B cell (primary cell): ENCODE measurements at regions not wholly inside any gene's neighbourhood (a gene's known extent, or its start where the extent isn't known, plus 50 kb on each side); places are given as distances from the start of the nearest gene placed in this dataset.

Experiments used
- ATAC-seq: fragments of 200-7000 bp; cut with Tn5 transposase; one replicate; pipeline ENCODE4 v1.10.0; 2021; ENCODE audit warnings: low read depth, mild to moderate bottlenecking, moderate number of reproducible peaks, moderate library complexity
- CTCF ChIA-PET: fragments of 350-600 bp; sonication (Branson Sonifier 250); formaldehyde crosslinking; loops from one replicate; lab custom pipeline; 2021; ENCODE audit warnings: antibody characterized with exemption, inconsistent platforms; lab: Charles Lee
- POLR2A ChIA-PET: fragments of 350-600 bp; sonication (Branson Sonifier 250); formaldehyde crosslinking; loops from one replicate; lab custom pipeline; 2021; ENCODE audit warnings: antibody characterized with exemption; lab: Charles Lee
- DNase-seq: peaks from one replicate; pipeline ENCODE4 v3.0.0; 2013
- H2AFZ ChIP-seq: 2 replicates; pipeline ENCODE4 v1.6.1; 2012; ENCODE audit warnings: mild to moderate bottlenecking, low read depth, low read length; ENCODE audit not compliant: insufficient read depth, poor library complexity, severe bottlenecking
- H3K27ac ChIP-seq, 2 donors: 1 replicate in 1 of 2; 2 replicates in 1 of 2; pipeline ENCODE4 v1.5.1; 2012 to 2013; ENCODE audit warnings: low read length in 2 of 2, mild to moderate bottlenecking in 2 of 2, moderate library complexity in 1 of 2
- H3K27me3 ChIP-seq, 4 experiments: fragments of 200-600 bp in 1 of 4; sonication (generic) in 1 of 4; replicated peaks in 1 of 4; 1 replicate in 2 of 4; 2 replicates in 2 of 4; pipeline versions ENCODE4 v1.6.1 to v1.7.0; 2013 to 2016; ENCODE audit warnings: low read length in 3 of 4, mild to moderate bottlenecking in 2 of 4, mixed read lengths in 1 of 4, moderate library complexity in 1 of 4; ENCODE audit not compliant: insufficient read depth in 4 of 4, control insufficient read depth in 3 of 4; ENCODE audit errors: control extremely low read depth in 1 of 4
- H3K36me3 ChIP-seq, 2 experiments: replicated peaks in 1 of 2; 1 replicate in 1 of 2; 2 replicates in 1 of 2; pipeline versions ENCODE4 v1.6.1 to v1.7.1; 2013; ENCODE audit warnings: low read length in 1 of 2; ENCODE audit not compliant: insufficient read depth in 2 of 2, control insufficient read depth in 1 of 2; ENCODE audit errors: control extremely low read depth in 1 of 2, extremely low read depth in 1 of 2
- H3K4me1 ChIP-seq, 2 donors: fragments of 200-600 bp in 1 of 2; sonication (generic) in 1 of 2; 1 replicate in 1 of 2; 2 replicates in 1 of 2; pipeline versions ENCODE4 v1.5.1 to v1.6.1; 2013 to 2017; ENCODE audit warnings: low read length in 2 of 2; ENCODE audit not compliant: control insufficient read depth in 2 of 2, insufficient read depth in 2 of 2
- H3K4me2 ChIP-seq: replicated peaks from 2 replicates; pipeline ENCODE3; 2012; ENCODE audit warnings: mild to moderate bottlenecking, low read depth, low read length; ENCODE audit not compliant: poor library complexity, severe bottlenecking
- H3K4me3 ChIP-seq, 5 experiments: fragments of 200-600 bp in 1 of 5; sonication (generic) in 1 of 5; 1 replicate in 3 of 5; 2 replicates in 2 of 5; pipeline versions ENCODE4 v1.5.1 to v1.7.0; 2011 to 2016; ENCODE audit warnings: low read length in 4 of 5, mild to moderate bottlenecking in 4 of 5, low read depth in 2 of 5, control low read depth in 1 of 5, moderate library complexity in 1 of 5; ENCODE audit not compliant: insufficient read depth in 1 of 5; ENCODE audit errors: control extremely low read depth in 1 of 5, extremely low read depth in 1 of 5
- H3K79me2 ChIP-seq: fragments of 200-600 bp; sonication (generic); one replicate; pipeline ENCODE4 v1.6.0; 2016; ENCODE audit warnings: low read length; ENCODE audit not compliant: control insufficient read depth, insufficient read depth
- H3K9ac ChIP-seq: fragments of 200-600 bp; sonication (generic); 2 replicates; pipeline ENCODE4 v1.6.1; 2017; ENCODE audit warnings: mild to moderate bottlenecking, low read length, moderate library complexity
- H3K9me3 ChIP-seq, 3 donors: one replicate each; pipeline versions ENCODE4 v1.6.1 to v1.7.1; 2013; ENCODE audit warnings: low read length in 2 of 3; ENCODE audit not compliant: control insufficient read depth in 2 of 3, insufficient read depth in 1 of 3; ENCODE audit errors: control extremely low read depth in 1 of 3
- H4K20me1 ChIP-seq: 2 replicates; pipeline ENCODE4 v1.6.0; 2012; ENCODE audit warnings: mild to moderate bottlenecking, low read length; ENCODE audit not compliant: insufficient read depth, control insufficient read depth, poor library complexity, severe bottlenecking
- H3K27ac Mint-ChIP-seq: one replicate; pipeline ENCODE4 v1.8.0; 2021; ENCODE audit warnings: mixed read lengths
- H3K27me3 Mint-ChIP-seq: one replicate; pipeline ENCODE4 v1.8.0; 2021; ENCODE audit warnings: mixed read lengths
- H3K4me1 Mint-ChIP-seq: one replicate; pipeline ENCODE4 v1.8.0; 2021; ENCODE audit warnings: mixed read lengths
- H3K4me3 Mint-ChIP-seq: one replicate; pipeline ENCODE4 v1.8.0; 2021; ENCODE audit warnings: mixed read lengths
- H3K9me3 Mint-ChIP-seq: one replicate; pipeline ENCODE4 v1.8.0; 2022; ENCODE audit warnings: mixed read lengths; ENCODE audit not compliant: insufficient read depth
- EZH2 ChIP-seq: IDR thresholded peaks from 2 replicates; pipeline ENCODE4 v1.6.1; 2012; ENCODE audit warnings: borderline replicate concordance, low read depth, mild to moderate bottlenecking, moderate library complexity, low read length; ENCODE audit not compliant: insufficient read depth, poor library complexity, severe bottlenecking
- WGBS: methylation state at CpG from one replicate; pipeline ENCODE4 v1.1.5; 2013; ENCODE audit warnings: missing lambda C conversion rate; ENCODE audit not compliant: insufficient coverage; 5-methylcytosine and 5-hydroxymethylcytosine counted together
- intact Hi-C: fragments of 100-400 bp; cut with micrococcal nuclease; formaldehyde crosslinking; loops from one replicate; pipeline ENCODE4 v1.10.0; 2022
- TF ChIP-seq, protein P1 (sequence below): fragments of 200-600 bp; IDR thresholded peaks from one replicate; pipeline ENCODE4 v1.8.0; 2022; ENCODE audit warnings: antibody characterized with exemption, mild to moderate bottlenecking

DNA sequence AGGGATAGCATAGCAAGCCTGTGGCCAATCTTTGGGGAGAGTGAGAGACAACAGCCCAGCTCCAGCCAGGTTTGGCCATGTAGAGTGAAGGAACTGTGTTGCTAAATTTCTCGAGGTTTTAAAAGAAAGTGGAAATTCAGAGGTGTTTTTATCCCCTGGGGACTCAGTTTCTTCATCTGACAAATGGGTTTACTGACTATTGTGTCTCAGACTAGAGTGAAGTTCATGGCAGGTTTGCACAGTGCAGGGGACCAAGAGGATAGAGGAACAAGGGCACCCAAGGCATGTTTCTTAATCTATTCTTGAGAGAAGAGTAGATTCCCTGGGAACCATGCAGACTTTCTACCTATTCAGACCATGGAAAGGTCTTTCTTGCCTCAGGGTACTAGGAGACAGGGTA, 555.8 kb upstream of the C16orf82 start:
- no peak overlapping the region for H3K4me3 Mint-ChIP-seq
- ATAC-seq, result no peak
- H4K20me1 ChIP-seq, result no peaks in the 10 kb centered on the region
- no peak for DNase-seq
- H3K9me3 ChIP-seq, result no peaks in the 10 kb centered on the region
- TF ChIP-seq EZH2, result no peak
- TF ChIP-seq, protein P1, sequence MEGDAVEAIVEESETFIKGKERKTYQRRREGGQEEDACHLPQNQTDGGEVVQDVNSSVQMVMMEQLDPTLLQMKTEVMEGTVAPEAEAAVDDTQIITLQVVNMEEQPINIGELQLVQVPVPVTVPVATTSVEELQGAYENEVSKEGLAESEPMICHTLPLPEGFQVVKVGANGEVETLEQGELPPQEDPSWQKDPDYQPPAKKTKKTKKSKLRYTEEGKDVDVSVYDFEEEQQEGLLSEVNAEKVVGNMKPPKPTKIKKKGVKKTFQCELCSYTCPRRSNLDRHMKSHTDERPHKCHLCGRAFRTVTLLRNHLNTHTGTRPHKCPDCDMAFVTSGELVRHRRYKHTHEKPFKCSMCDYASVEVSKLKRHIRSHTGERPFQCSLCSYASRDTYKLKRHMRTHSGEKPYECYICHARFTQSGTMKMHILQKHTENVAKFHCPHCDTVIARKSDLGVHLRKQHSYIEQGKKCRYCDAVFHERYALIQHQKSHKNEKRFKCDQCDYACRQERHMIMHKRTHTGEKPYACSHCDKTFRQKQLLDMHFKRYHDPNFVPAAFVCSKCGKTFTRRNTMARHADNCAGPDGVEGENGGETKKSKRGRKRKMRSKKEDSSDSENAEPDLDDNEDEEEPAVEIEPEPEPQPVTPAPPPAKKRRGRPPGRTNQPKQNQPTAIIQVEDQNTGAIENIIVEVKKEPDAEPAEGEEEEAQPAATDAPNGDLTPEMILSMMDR, result no peak
- no peak overlapping the region for H3K27ac ChIP-seq
- POLR2A ChIA-PET, result no interaction called here
- no peaks in the 10 kb centered on the region for H3K79me2 ChIP-seq
- H3K9me3 Mint-ChIP-seq, result no peaks in the 10 kb centered on the region
- no peaks in the 10 kb centered on the region for H3K4me1 ChIP-seq
- no peak overlapping the region for H3K4me2 ChIP-seq
- H3K9ac ChIP-seq, result no peak overlapping the region
- CTCF ChIA-PET, result no interaction called here
- WGBS, result 71% methylated on average over 1 of the region's 1 CpG
- H3K4me3 ChIP-seq, result no peak overlapping the region
- intact Hi-C loops, result no loop called here
- H3K27me3 Mint-ChIP-seq, result peaks cover 7% of the 10 kb centered on the region
- H2AFZ ChIP-seq, result no peak overlapping the region
- no peak overlapping the region for H3K27ac Mint-ChIP-seq
- H3K36me3 ChIP-seq, result no peaks in the 10 kb centered on the region
- no peaks in the 10 kb centered on the region for H3K4me1 Mint-ChIP-seq
- H3K27me3 ChIP-seq, result no peaks in the 10 kb centered on the region

DNA sequence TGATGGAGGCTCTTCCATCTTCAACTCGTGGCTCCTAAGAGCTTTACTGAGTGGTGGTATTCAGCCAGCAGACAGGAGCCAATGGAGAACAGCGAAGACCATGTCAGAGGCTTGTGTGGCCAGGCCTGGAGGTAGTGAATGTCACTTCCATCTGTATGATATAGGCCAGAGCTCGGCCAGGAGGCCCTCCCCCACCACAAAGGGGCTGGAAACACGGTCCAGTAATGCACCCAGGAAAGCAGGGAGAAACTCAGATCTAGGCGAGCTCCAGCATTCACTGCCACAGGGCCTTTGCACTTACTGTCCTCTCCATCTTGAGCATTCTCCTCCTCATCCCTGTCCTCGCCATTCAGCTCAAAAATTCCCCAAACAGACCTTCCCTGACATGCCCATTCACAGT, 555.3 kb upstream of the C16orf82 start:
- Histone ChIP-seq H3K36me3 (no peaks in the 10 kb centered on the region), H3K27ac (no peak overlapping the region), H3K79me2 (no peaks in the 10 kb centered on the region), H3K4me2 (no peak overlapping the region), H3K9me3 (no peaks in the 10 kb centered on the region), H4K20me1 (no peaks in the 10 kb centered on the region), H2AFZ (no peak overlapping the region), H3K9ac (no peak overlapping the region), H3K4me1 (no peaks in the 10 kb centered on the region), H3K4me3 (no peak overlapping the region), H3K27me3 (no peaks in the 10 kb centered on the region)
- ATAC-seq, result no peak
- DNase-seq, result no peak
- ChIA-PET CTCF (no interaction called here), POLR2A (no interaction called here)
- H3K27me3 Mint-ChIP-seq, result peaks cover 7% of the 10 kb centered on the region
- no peaks in the 10 kb centered on the region for H3K4me1 Mint-ChIP-seq
- 44% methylated on average over 6 of the region's 6 CpGs for WGBS
- no peaks in the 10 kb centered on the region for H3K9me3 Mint-ChIP-seq
- TF ChIP-seq, protein P1, result no peak
- TF ChIP-seq EZH2, result no peak
- no peak overlapping the region for H3K27ac Mint-ChIP-seq
- intact Hi-C loops, result no loop called here
- no peak overlapping the region for H3K4me3 Mint-ChIP-seq
